Cardiac muscle cell (in vitro differentiated cells and primary cell): ENCODE measurements at regions not wholly inside any gene's neighbourhood (a gene's known extent, or its start where the extent isn't known, plus 50 kb on each side); places are given as distances from the start of the nearest gene placed in this dataset.

Experiments
- DNase-seq, 2 donors: peaks; one replicate each; pipeline versions ENCODE4 v3.0.0 to v3.0.0-alpha.2; 2010 to 2017; ENCODE audit warnings: low read depth in 1 of 2, low spot score in 1 of 2
- H3K27ac ChIP-seq: fragments of 200-600 bp; sonication (generic); 2 replicates; pipeline ENCODE4 v1.5.1; 2016
- H3K27me3 ChIP-seq: fragments of 200-600 bp; sonication (generic); 2 replicates; pipeline ENCODE4 v1.6.0; 2016; ENCODE audit warnings: control low read depth
- H3K36me3 ChIP-seq: fragments of 200-600 bp; sonication (generic); 2 replicates; pipeline ENCODE4 v1.5.1; 2016; ENCODE audit warnings: control low read depth
- H3K4me1 ChIP-seq: fragments of 200-600 bp; sonication (generic); 2 replicates; pipeline ENCODE4 v1.8.1; 2017; ENCODE audit warnings: low read depth, mild to moderate bottlenecking, mixed run types
- H3K4me3 ChIP-seq: fragments of 200-600 bp; sonication (generic); 2 replicates; pipeline ENCODE4 v1.5.1; 2016; ENCODE audit warnings: mild to moderate bottlenecking
- H3K9me3 ChIP-seq: fragments of 200-600 bp; sonication (generic); 2 replicates; pipeline ENCODE4 v1.5.1; 2017; ENCODE audit warnings: low read depth, mild to moderate bottlenecking, control low read depth
- CTCF ChIP-seq: IDR thresholded peaks from 2 replicates; pipeline ENCODE4 v1.5.1; 2012; ENCODE audit warnings: low read depth, mild to moderate bottlenecking, low read length

- no peaks in the 10 kb centered on the region for H3K27me3 ChIP-seq
- no peaks in the 10 kb centered on the region for H3K4me1 ChIP-seq
- no peak overlapping the region for H3K4me3 ChIP-seq
- H3K36me3 ChIP-seq: no peaks in the 10 kb centered on the region
- DNase-seq: no peak
- no peaks in the 10 kb centered on the region for H3K9me3 ChIP-seq
- H3K27ac ChIP-seq: no peak overlapping the region
- no peak for TF ChIP-seq CTCF
Measured at GRCh38 chr12:68507657-68508056, 103.0 kb upstream of the RAP1B start.

- no peak for TF ChIP-seq CTCF
- Histone ChIP-seq H3K4me1 (no peaks in the 10 kb centered on the region), H3K36me3 (no peaks in the 10 kb centered on the region), H3K27me3 (no peaks in the 10 kb centered on the region), H3K9me3 (no peaks in the 10 kb centered on the region), H3K27ac (no peak overlapping the region), H3K4me3 (no peak overlapping the region)
- no peak for DNase-seq
Measured at GRCh38 chr12:68508576-68508975, 102.1 kb upstream of the RAP1B start.

- H3K9me3 ChIP-seq: no peaks in the 10 kb centered on the region
- H3K36me3 ChIP-seq: no peaks in the 10 kb centered on the region
- no peak overlapping the region for H3K4me3 ChIP-seq
- TF ChIP-seq CTCF: no peak
- H3K27me3 ChIP-seq: no peaks in the 10 kb centered on the region
- no peak for DNase-seq
- no peak overlapping the region for H3K27ac ChIP-seq
- no peaks in the 10 kb centered on the region for H3K4me1 ChIP-seq
Measured at GRCh38 chr12:68509242-68509641, 101.5 kb upstream of the RAP1B start.

- no peak for DNase-seq
- Histone ChIP-seq H3K36me3 (no peaks in the 10 kb centered on the region), H3K27ac (no peak overlapping the region), H3K27me3 (no peaks in the 10 kb centered on the region), H3K4me3 (no peak overlapping the region), H3K9me3 (no peaks in the 10 kb centered on the region), H3K4me1 (no peaks in the 10 kb centered on the region)
- TF ChIP-seq CTCF: no peak
Measured at GRCh38 chr12:68510397-68510796, 100.3 kb upstream of the RAP1B start.

- Histone ChIP-seq H3K27me3 (no peaks in the 10 kb centered on the region), H3K27ac (no peak overlapping the region), H3K36me3 (no peaks in the 10 kb centered on the region), H3K4me3 (no peak overlapping the region), H3K4me1 (no peaks in the 10 kb centered on the region), H3K9me3 (no peaks in the 10 kb centered on the region)
- no peak for TF ChIP-seq CTCF
- DNase-seq: no peak
Measured at GRCh38 chr12:68514807-68515411, 95.8 kb upstream of the RAP1B start.

GRCh38 chr12:68515793-68516192 lies 94.9 kb upstream of the RAP1B start:
- Histone ChIP-seq H3K9me3 (no peaks in the 10 kb centered on the region), H3K36me3 (no peaks in the 10 kb centered on the region), H3K4me3 (no peak overlapping the region), H3K27ac (no peak overlapping the region), H3K27me3 (no peaks in the 10 kb centered on the region), H3K4me1 (no peaks in the 10 kb centered on the region)
- no peak for DNase-seq
- TF ChIP-seq CTCF: no peak
